ENCODE measurements at regions not wholly inside any gene's neighbourhood (a gene's known extent, or its start where the extent isn't known, plus 50 kb on each side); places are given as distances from the start of the nearest gene placed in this dataset.

- peaks cover 0 to 7% (median 0%) of the 10 kb centered on the region in 4 donors for H3K4me1 ChIP-seq
- DNase-seq (ENCODE audit: low spot score in 2 of 2): no peak
- H3K9me3 ChIP-seq: no peaks in the 10 kb centered on the region
- WGBS, 2 donors: 78 to 83% methylated on average over 9 of the region's 9 CpGs
- H3K4me3 ChIP-seq: no peak overlapping the region
- TF ChIP-seq EP300 (IDR thresholded peaks at IDR 0.05) (no peak), CTCF (IDR thresholded peaks at IDR 0.05) (no peak), POLR2A (IDR thresholded peaks at IDR 0.05) (no peak)
- no peaks in the 10 kb centered on the region for H3K36me3 ChIP-seq
- no peaks in the 10 kb centered on the region for H3K27me3 ChIP-seq
- no peak overlapping the region for H3K27ac ChIP-seq
These were observed 83.8 kb upstream of the ROPN1 start for GRCh38 chr3:124075753-124076152.

GRCh38 chr3:124076235-124076634 is 84.3 kb upstream of the ROPN1 start:
- Histone ChIP-seq H3K4me1 (peaks cover 0 to 7% (median 0%) of the 10 kb centered on the region in 4 donors), H3K4me3 (no peak overlapping the region), H3K9me3 (no peaks in the 10 kb centered on the region), H3K36me3 (no peaks in the 10 kb centered on the region), H3K27ac (no peak overlapping the region), H3K27me3 (no peaks in the 10 kb centered on the region)
- no peak for DNase-seq (ENCODE audit: low spot score in 2 of 2)
- no peak for TF ChIP-seq POLR2A (IDR thresholded peaks at IDR 0.05)
- no peak for TF ChIP-seq CTCF (IDR thresholded peaks at IDR 0.05)
- TF ChIP-seq EP300 (IDR thresholded peaks at IDR 0.05): no peak
- WGBS, 2 donors: 77 to 78% methylated on average over 5 of the region's 5 CpGs

GRCh38 chr3:124078953-124079911 is 87.3 kb upstream of the ROPN1 start:
- Histone ChIP-seq H3K27ac (no peak overlapping the region), H3K36me3 (no peaks in the 10 kb centered on the region), H3K9me3 (no peaks in the 10 kb centered on the region), H3K4me3 (no peak overlapping the region), H3K27me3 (no peaks in the 10 kb centered on the region), H3K4me1 (peaks cover 0 to 13% (median 2%) of the 10 kb centered on the region in 4 donors)
- DNase-seq (ENCODE audit: low spot score in 2 of 2): peak in 1 of 2 donors; percentile 45
- 41 to 48% methylated on average over 4 of the region's 4 CpGs for whole genome bisulfite sequencing, 2 donors
- TF ChIP-seq POLR2A (IDR thresholded peaks at IDR 0.05) (no peak), CTCF (IDR thresholded peaks at IDR 0.05) (peak in 4 of 5 experiments; percentile 55 to 62 (median 56)), EP300 (IDR thresholded peaks at IDR 0.05) (no peak)

- WGBS, 2 donors: 73 to 77% methylated on average over 2 of the region's 2 CpGs
- no peak for TF ChIP-seq POLR2A (IDR thresholded peaks at IDR 0.05)
- no peak for TF ChIP-seq EP300 (IDR thresholded peaks at IDR 0.05)
- no peak for TF ChIP-seq CTCF (IDR thresholded peaks at IDR 0.05)
- no peak for DNase-seq (ENCODE audit: low spot score in 2 of 2)
- no peak overlapping the region for H3K27ac ChIP-seq
- peaks cover 0 to 19% (median 2%) of the 10 kb centered on the region in 4 donors for H3K4me1 ChIP-seq
- H3K27me3 ChIP-seq: no peaks in the 10 kb centered on the region
- no peaks in the 10 kb centered on the region for H3K36me3 ChIP-seq
- no peak overlapping the region for H3K4me3 ChIP-seq
- no peaks in the 10 kb centered on the region for H3K9me3 ChIP-seq
These were observed 88.0 kb upstream of the ROPN1 start for GRCh38 chr3:124079912-124080276.

GRCh38 chr3:124082343-124082742 is 90.4 kb upstream of the ROPN1 start:
- no peak for DNase-seq (ENCODE audit: low spot score in 2 of 2)
- H3K27ac ChIP-seq: no peak overlapping the region
- H3K4me3 ChIP-seq: no peak overlapping the region
- 52 to 56% methylated on average over 2 of the region's 2 CpGs for WGBS, 2 donors
- H3K27me3 ChIP-seq: no peaks in the 10 kb centered on the region
- no peaks in the 10 kb centered on the region for H3K36me3 ChIP-seq
- H3K9me3 ChIP-seq: no peaks in the 10 kb centered on the region
- peaks cover 0 to 13% (median 2%) of the 10 kb centered on the region in 4 donors for H3K4me1 ChIP-seq
- TF ChIP-seq CTCF (IDR thresholded peaks at IDR 0.05) (no peak), EP300 (IDR thresholded peaks at IDR 0.05) (no peak), POLR2A (IDR thresholded peaks at IDR 0.05) (no peak)
